ENCODE measurements at regions not wholly inside any gene's neighbourhood (a gene's known extent, or its start where the extent isn't known, plus 50 kb on each side); places are given as distances from the start of the nearest gene placed in this dataset.

- no peak for DNase-seq (ENCODE audit: low spot score)
These were observed 591.0 kb downstream of the EPHA4 start for GRCh38 chr2:220980966-220981675.

- DNase-seq (ENCODE audit: low spot score): no peak
These were observed 590.2 kb downstream of the EPHA4 start for GRCh38 chr2:220981926-220982325.

- no peak for DNase-seq (ENCODE audit: low spot score)
These were observed 586.5 kb downstream of the EPHA4 start for GRCh38 chr2:220985561-220985960.

GRCh38 chr2:220987839-220988238 lies 584.3 kb downstream of the EPHA4 start:
- DNase-seq (ENCODE audit: low spot score): no peak

- DNase-seq (ENCODE audit: low spot score): no peak
These were observed 580.1 kb downstream of the EPHA4 start for GRCh38 chr2:220991972-220992371.

- no peak for DNase-seq (ENCODE audit: low spot score)
These were observed 577.3 kb downstream of the EPHA4 start for GRCh38 chr2:220994846-220995245.

- no peak for DNase-seq (ENCODE audit: low spot score)
These were observed 576.5 kb downstream of the EPHA4 start for GRCh38 chr2:220995581-220995980.

GRCh38 chr2:220998156-220998555 lies 573.9 kb downstream of the EPHA4 start:
- DNase-seq (ENCODE audit: low spot score): no peak

GRCh38 chr2:220999356-220999755 lies 572.7 kb downstream of the EPHA4 start:
- no peak for DNase-seq (ENCODE audit: low spot score)

GRCh38 chr2:221001381-221001801 lies 570.7 kb downstream of the EPHA4 start:
- DNase-seq (ENCODE audit: low spot score): no peak

- DNase-seq (ENCODE audit: low spot score): no peak
These were observed 569.9 kb downstream of the EPHA4 start for GRCh38 chr2:221002101-221002685.

GRCh38 chr2:221005338-221005737 lies 566.8 kb downstream of the EPHA4 start:
- DNase-seq (ENCODE audit: low spot score): no peak

GRCh38 chr2:221006084-221006483 lies 566.0 kb downstream of the EPHA4 start:
- DNase-seq (ENCODE audit: low spot score): no peak

GRCh38 chr2:221016551-221016950 lies 555.6 kb downstream of the EPHA4 start:
- no peak for DNase-seq (ENCODE audit: low spot score)

GRCh38 chr2:221018262-221018661 lies 553.8 kb downstream of the EPHA4 start:
- DNase-seq (ENCODE audit: low spot score): no peak

GRCh38 chr2:221019668-221020067 lies 552.4 kb downstream of the EPHA4 start:
- DNase-seq (ENCODE audit: low spot score): no peak

GRCh38 chr2:221022554-221022953 lies 549.5 kb downstream of the EPHA4 start:
- no peak for DNase-seq (ENCODE audit: low spot score)

GRCh38 chr2:221025398-221025797 lies 546.7 kb downstream of the EPHA4 start:
- DNase-seq (ENCODE audit: low spot score): no peak

GRCh38 chr2:221034026-221034701 lies 537.9 kb downstream of the EPHA4 start:
- DNase-seq (ENCODE audit: low spot score): no peak

GRCh38 chr2:221034973-221035372 lies 537.1 kb downstream of the EPHA4 start:
- DNase-seq (ENCODE audit: low spot score): no peak

- no peak for DNase-seq (ENCODE audit: low spot score)
These were observed 529.2 kb downstream of the EPHA4 start for GRCh38 chr2:221042926-221043325.

GRCh38 chr2:221044781-221045180 lies 527.3 kb downstream of the EPHA4 start:
- DNase-seq (ENCODE audit: low spot score): no peak
